HepG2 (cell line): ENCODE measurements at regions not wholly inside any gene's neighbourhood (a gene's known extent, or its start where the extent isn't known, plus 50 kb on each side); places are given as distances from the start of the nearest gene placed in this dataset.

Experiments used
- ATF5 ChIP-seq: sonication (generic); formaldehyde crosslinking; IDR thresholded peaks from 2 replicates; pipeline ENCODE4 v1.4.0; 2020; ENCODE audit warnings: mild to moderate bottlenecking, low read depth, missing genetic modification reagents
- EP300 ChIP-seq, 3 experiments: sonication (generic) in 1 of 3; formaldehyde crosslinking in 1 of 3; IDR thresholded peaks; 2 replicates each; pipeline versions ENCODE4 v1.5.1 to v1.6.1; 2011 to 2020; ENCODE audit warnings: low read depth in 2 of 3, low read length in 2 of 3, borderline replicate concordance in 1 of 3, improper control_type of control experiment in 1 of 3, mild to moderate bottlenecking in 1 of 3, missing genetic modification reagents in 1 of 3, moderate library complexity in 1 of 3
- HCFC1 ChIP-seq: fragments of 150-350 bp; IDR thresholded peaks from 2 replicates; pipeline ENCODE4 v1.6.1; 2014; ENCODE audit warnings: low read depth, low read length
- KDM4B ChIP-seq: sonication (generic); formaldehyde crosslinking; IDR thresholded peaks from 2 replicates; pipeline ENCODE4 v1.4.0; 2020; ENCODE audit warnings: missing genetic modification reagents
- MIER3 ChIP-seq: IDR thresholded peaks from 2 replicates; pipeline ENCODE4 v1.6.1; 2016; ENCODE audit warnings: missing compliant biosample characterization, borderline replicate concordance
- NCOA2 ChIP-seq: sonication (generic); formaldehyde crosslinking; IDR thresholded peaks from 2 replicates; pipeline ENCODE4 v1.8.0; 2022; ENCODE audit warnings: inconsistent platforms
- NPAS2 ChIP-seq: sonication (generic); formaldehyde crosslinking; IDR thresholded peaks from 2 replicates; pipeline ENCODE4 v1.8.0; 2022; ENCODE audit warnings: mild to moderate bottlenecking, missing genetic modification reagents, borderline replicate concordance
- NR2C2 ChIP-seq: sonication (generic); formaldehyde crosslinking; IDR thresholded peaks from 2 replicates; pipeline ENCODE4 v1.4.0; 2020; ENCODE audit warnings: missing genetic modification reagents, mild to moderate bottlenecking, moderate library complexity, borderline replicate concordance
- PLRG1 ChIP-seq: fragments of 450-650 bp; conservative IDR thresholded peaks from 2 replicates; pipeline ENCODE4 v1.6.1; 2016
- PLSCR1 ChIP-seq: sonication (generic); formaldehyde crosslinking; IDR thresholded peaks from 2 replicates; pipeline ENCODE4 v1.5.0; 2020; ENCODE audit warnings: missing genetic modification reagents, mild to moderate bottlenecking, borderline replicate concordance
- PPARG ChIP-seq: conservative IDR thresholded peaks from 2 replicates; pipeline ENCODE4 v1.6.1; 2016; ENCODE audit warnings: missing biosample characterization, missing genetic modification reagents
- RFXAP ChIP-seq: sonication (generic); formaldehyde crosslinking; IDR thresholded peaks from 2 replicates; pipeline ENCODE4 v1.4.0; 2020; ENCODE audit warnings: missing genetic modification reagents, borderline replicate concordance
- SIX4 ChIP-seq: sonication (generic); formaldehyde crosslinking; IDR thresholded peaks from 2 replicates; pipeline ENCODE4 v1.4.0; 2020; ENCODE audit warnings: missing genetic modification reagents
- TMF1 ChIP-seq: sonication (generic); formaldehyde crosslinking; IDR thresholded peaks from 2 replicates; pipeline ENCODE4 v1.8.1; 2022; ENCODE audit warnings: low read depth, missing genetic modification reagents
- XBP1 ChIP-seq: sonication (generic); formaldehyde crosslinking; IDR thresholded peaks from 2 replicates; pipeline ENCODE4 v1.5.0; 2020; ENCODE audit warnings: missing genetic modification reagents
- ZBTB21 ChIP-seq: sonication (generic); formaldehyde crosslinking; IDR thresholded peaks from 2 replicates; pipeline ENCODE4 v1.4.0; 2020; ENCODE audit warnings: missing genetic modification reagents
- ZBTB7A ChIP-seq: sonication (generic); formaldehyde crosslinking; IDR thresholded peaks from 2 replicates; pipeline ENCODE4 v1.8.0; 2022; ENCODE audit warnings: mild to moderate bottlenecking, missing genetic modification reagents
- ZBTB7B ChIP-seq: sonication (generic); formaldehyde crosslinking; IDR thresholded peaks from 2 replicates; pipeline ENCODE4 v1.4.0; 2020; ENCODE audit warnings: missing genetic modification reagents
- ZNF18 ChIP-seq: sonication (generic); formaldehyde crosslinking; IDR thresholded peaks from 2 replicates; pipeline ENCODE4 v1.8.0; 2022; ENCODE audit warnings: mild to moderate bottlenecking, missing genetic modification reagents; ENCODE audit not compliant: insufficient replicate concordance
- ZNF205 ChIP-seq: IDR thresholded peaks from 2 replicates; pipeline ENCODE4 v1.6.1; 2018; ENCODE audit warnings: missing biosample characterization, missing genetic modification reagents
- ZNF251 ChIP-seq: sonication (generic); formaldehyde crosslinking; IDR thresholded peaks from 2 replicates; pipeline ENCODE4 v1.9.0; 2021; ENCODE audit warnings: mild to moderate bottlenecking, missing genetic modification reagents
- ZNF281 ChIP-seq: sonication (generic); formaldehyde crosslinking; IDR thresholded peaks from 2 replicates; pipeline ENCODE4 v1.4.0; 2020; ENCODE audit warnings: missing genetic modification reagents, borderline replicate concordance
- ZNF337 ChIP-seq: sonication (generic); formaldehyde crosslinking; IDR thresholded peaks from 2 replicates; pipeline ENCODE4 v1.5.1; 2020; ENCODE audit warnings: missing genetic modification reagents, low read depth, mild to moderate bottlenecking, borderline replicate concordance
- ZNF552 ChIP-seq: sonication (generic); formaldehyde crosslinking; IDR thresholded peaks from 2 replicates; pipeline ENCODE4 v1.9.0; 2022; ENCODE audit warnings: missing genetic modification reagents, mild to moderate bottlenecking, borderline replicate concordance
- ZNF749 ChIP-seq: sonication (generic); formaldehyde crosslinking; IDR thresholded peaks from 2 replicates; pipeline ENCODE4 v1.8.0; 2022; ENCODE audit warnings: mild to moderate bottlenecking, missing genetic modification reagents, moderate library complexity, borderline replicate concordance
- ZNF816 ChIP-seq: sonication (generic); formaldehyde crosslinking; IDR thresholded peaks from 2 replicates; pipeline ENCODE4 v1.8.0; 2022; ENCODE audit warnings: missing genetic modification reagents, mild to moderate bottlenecking, borderline replicate concordance

- TF ChIP-seq MIER3 (CRISPR knock-in tag) = 0 out of 2 replicates have a peak, but pooled peaks have one; percentile 22
- TF ChIP-seq SIX4 (CRISPR knock-in tag) = no peak
- 0 out of 2 replicates have a peak, but pooled peaks have one; percentile 32 for TF ChIP-seq NR2C2 (CRISPR knock-in tag)
- TF ChIP-seq ZNF816 (CRISPR knock-in tag) = no peak
- no peak for TF ChIP-seq PLRG1
- no peak for TF ChIP-seq TMF1
- no peak for TF ChIP-seq NPAS2
- no peak for TF ChIP-seq ZNF251 (CRISPR knock-in tag)
- no peak for TF ChIP-seq PLSCR1 (CRISPR knock-in tag)
- no peak for TF ChIP-seq ZNF18 (CRISPR knock-in tag)
- TF ChIP-seq ZNF337 (CRISPR knock-in tag) = no peak
- no peak for TF ChIP-seq ZNF552
- TF ChIP-seq ZNF749 (CRISPR knock-in tag) = no peak
- peak; percentile 80 for TF ChIP-seq PPARG (CRISPR knock-in tag)
- TF ChIP-seq KDM4B (CRISPR knock-in tag) = no peak
- TF ChIP-seq ATF5 (CRISPR knock-in tag) = no peak
- TF ChIP-seq ZNF281 (CRISPR knock-in tag) = no peak
- TF ChIP-seq ZNF205 (CRISPR knock-in tag) = peak; percentile 30; the same call in 1 of the 2 replicates
- no peak for TF ChIP-seq XBP1 (CRISPR knock-in tag)
- peak; percentile 71 for TF ChIP-seq ZBTB21 (CRISPR knock-in tag)
- no peak for TF ChIP-seq RFXAP (CRISPR knock-in tag)
- no peak for TF ChIP-seq ZBTB7B
- no peak for TF ChIP-seq ZBTB7A (CRISPR knock-in tag)
- peak; percentile 38; the same call in 1 of the 2 replicates for TF ChIP-seq NCOA2 (CRISPR knock-in tag)
- peak in 1 of 2 experiments; percentile 47; a peak in 2 of 4 replicates for TF ChIP-seq EP300 (IDR thresholded peaks at IDR 0.05; ENCODE audit: low read depth in 2 of 2, low read length in 2 of 2)
- peak; percentile 37; the same call in 1 of the 2 replicates for TF ChIP-seq EP300 (CRISPR knock-in tag; IDR thresholded peaks at IDR 0.05; ENCODE audit: borderline replicate concordance)
- no peak for TF ChIP-seq HCFC1
These were observed 94.3 kb upstream of the STK32A start (continued) for GRCh38 chr5:147140558-147140957.
